HG03097 (cell line): ENCODE measurements at regions not wholly inside any gene's neighbourhood (a gene's known extent, or its start where the extent isn't known, plus 50 kb on each side); places are given as distances from the start of the nearest gene placed in this dataset.

ENCODE experiments used
- ATAC-seq: cut with Tn5 transposase; IDR thresholded peaks from one replicate; pipeline ENCODE4 v1.9.1; 2021; ENCODE audit not compliant: unreplicated experiment, low FRiP score

DNA sequence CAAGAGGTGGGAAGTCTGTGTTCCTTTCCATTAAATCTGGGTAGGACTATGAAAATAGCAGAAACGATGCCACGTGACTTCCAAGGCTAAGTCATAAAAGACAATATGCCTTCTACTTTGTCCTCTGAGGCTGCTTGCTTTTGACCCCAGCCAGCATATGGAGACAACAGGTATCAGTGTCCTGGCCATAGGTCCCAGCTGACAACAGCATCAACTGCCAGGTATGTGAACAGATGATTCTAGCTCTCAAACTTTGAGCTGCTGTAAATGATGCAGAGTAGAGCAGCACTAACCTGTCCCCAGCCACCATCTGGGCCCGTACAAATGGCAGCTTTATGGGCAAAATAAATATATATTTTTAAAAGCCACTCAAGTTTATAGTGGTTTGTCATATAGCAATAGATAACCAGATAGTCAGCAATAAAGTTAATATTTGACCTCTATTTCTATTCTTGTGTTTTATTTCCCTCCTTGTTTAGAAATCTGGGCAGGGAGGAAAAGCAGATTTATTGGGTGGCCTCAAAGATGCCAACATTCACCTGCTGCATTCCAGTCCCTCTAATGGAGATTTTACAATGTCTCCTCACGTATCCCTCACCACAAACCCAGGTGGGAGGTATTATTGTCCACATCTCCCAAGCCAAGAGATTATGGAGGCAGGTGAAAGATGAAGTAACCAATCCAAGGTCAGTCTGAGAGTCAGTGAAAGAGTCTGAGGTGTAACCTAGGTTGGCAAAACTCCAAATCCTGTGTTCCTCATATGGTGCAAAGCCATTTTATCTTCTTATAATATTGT is 209.6 kb upstream of the LARGE1 start:
- no peak for ATAC-seq

DNA sequence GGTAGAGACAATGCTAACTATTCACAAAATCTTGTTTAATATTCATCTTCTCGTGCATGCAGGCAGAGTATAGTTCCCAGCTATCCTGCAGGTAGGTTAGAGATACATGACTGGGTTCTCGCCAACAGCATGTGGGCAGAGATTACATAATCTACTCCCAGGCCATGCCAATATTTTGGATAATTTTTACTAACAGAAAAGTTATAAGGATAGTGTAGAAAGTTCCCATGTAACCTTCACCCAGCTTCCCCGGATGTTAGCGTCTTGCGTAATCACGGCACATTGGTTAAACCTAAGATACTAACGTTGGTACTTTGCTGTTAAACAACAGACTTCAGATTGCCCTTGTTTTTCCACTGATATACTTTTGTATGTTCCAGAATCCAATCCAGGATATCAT is 215.5 kb upstream of the LARGE1 start:
- no peak for ATAC-seq

DNA sequence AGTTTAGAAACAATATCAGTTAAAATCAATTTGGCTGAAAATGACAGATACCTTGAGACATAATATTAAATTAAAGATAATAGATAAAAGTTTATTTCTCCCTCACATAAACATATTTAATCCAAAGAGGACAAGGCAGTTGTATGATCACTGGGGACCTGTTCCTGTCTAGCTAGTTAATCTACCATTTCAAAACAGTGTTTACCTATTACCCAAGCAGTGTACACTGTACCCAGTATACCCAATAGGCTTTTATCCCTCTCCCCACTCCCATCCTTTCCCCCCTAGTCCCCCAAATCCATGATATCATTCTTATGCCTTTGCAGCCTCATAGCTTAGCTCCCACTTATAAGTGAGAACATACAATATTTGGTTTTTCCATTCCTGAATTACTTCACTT is 229.7 kb upstream of the LARGE1 start:
- no peak for ATAC-seq

DNA sequence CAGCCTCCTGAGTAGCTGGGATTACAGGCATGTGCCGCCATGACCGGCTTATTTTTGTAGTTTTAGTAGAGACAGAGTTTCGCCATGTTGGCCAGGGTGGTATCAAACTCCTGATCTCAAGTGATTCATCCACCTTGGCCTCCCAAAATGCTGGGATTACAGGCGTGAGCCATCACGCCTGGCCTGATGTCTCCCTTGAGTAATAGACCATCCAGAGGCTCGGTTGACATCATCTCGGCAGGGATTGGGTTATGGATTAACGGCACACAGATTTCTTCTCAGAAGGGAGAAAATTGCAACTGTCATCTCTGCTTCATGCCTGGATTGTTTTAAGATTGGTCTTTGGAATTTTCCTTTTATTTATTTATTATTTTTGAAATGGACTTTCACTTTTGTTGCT is 239.2 kb upstream of the LARGE1 start:
- ATAC-seq: no peak

DNA sequence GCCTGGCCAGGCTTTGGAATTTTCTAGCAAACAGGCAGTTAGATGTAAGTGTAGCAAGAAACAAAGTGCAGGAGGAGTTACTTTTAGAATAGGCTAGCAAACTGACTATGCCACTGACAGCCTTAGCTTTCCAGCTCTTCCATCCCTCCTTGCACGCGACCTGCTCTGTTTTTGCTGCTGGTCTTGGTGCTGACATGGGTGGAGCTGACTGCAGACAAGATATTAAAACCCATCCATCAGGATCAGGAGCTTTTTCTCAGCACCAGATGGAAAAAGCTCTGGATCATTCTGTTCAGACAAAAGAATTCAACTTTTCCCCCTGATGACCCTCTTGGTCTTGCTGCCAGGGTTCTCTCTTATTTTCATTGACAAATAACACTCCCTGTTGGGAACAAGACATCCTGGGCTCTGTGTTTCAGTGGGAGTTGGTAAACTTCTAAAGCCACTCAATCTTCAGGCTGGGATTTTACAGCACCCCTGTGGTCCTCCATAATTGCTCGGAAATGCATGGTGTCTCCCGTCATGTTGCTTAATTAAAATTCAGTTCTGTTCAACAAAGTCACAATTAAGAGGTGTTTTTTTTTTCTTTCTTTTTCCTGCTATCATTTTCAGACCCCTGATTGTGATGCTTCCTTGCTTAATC is 240.0 kb upstream of the LARGE1 start:
- no peak for ATAC-seq

DNA sequence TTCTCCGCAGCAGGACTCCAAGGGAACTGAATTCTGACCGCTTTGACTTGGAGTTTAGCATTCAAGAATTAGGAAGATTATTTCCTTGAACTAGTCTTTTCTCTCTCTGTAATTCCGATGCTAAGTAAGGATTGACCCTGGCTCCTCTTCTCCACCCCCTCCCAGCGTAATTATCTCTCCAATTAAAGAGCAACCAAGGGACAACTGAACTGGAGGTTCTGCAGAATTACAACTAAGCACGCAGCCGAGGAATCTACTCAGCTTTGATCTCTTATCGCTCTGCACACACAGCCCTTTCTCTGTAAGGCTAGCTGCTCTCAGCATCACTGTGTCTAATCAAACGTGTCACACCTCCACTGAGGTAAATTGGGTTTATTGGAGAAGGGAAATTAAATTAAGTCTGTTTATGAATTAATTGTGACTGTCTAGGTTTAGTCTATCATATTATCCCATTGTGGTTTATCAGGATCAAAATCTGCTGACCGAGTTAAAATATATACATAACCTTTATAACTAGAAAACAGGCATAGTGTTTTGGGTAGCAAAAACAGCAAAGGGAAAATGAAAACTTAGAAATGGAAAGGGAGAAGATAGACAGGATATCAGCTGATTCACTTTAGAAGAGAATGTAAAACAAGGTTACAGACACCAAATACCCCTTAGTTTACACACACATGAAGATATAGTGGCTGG is 241.3 kb upstream of the LARGE1 start:
- no peak for ATAC-seq

DNA sequence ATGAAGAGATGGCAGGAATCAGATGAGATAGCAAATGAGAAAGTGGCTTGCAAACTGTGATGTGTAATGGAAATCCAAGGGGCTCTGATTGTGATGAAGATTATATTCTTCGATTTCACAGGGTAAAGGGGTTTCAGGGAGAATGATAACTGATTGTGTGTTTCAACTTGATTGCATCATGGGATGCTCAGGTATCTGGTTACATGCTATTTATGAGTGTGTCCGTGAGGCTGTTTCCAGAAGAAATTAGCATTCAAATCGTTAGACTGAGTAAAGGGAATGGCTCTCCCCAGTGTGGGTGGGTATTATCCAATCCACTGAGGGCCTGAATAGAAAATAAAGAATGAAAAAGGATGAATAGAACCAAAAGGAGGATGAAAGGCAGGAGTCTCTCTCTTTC is 278.7 kb upstream of the LARGE1 start:
- no peak for ATAC-seq

DNA sequence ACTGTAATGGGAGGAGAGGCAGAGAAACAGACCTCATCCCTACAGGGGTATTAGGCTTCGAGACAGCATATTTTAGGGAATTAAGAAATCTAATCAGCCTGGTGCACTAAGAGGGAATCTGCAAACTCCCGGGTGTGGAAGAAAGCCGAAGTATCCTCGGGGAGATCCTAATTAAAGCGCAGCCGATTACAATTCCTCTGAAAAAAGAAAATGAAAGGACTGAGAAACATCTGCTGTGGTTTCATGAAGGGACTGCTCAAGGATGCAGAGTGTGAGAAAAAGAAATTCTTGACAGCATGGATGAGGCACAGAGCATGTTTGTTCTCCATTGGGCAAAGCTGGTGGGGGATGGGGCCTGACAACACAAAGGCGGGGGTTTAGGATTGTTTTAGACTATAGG is 290.0 kb upstream of the LARGE1 start:
- ATAC-seq: no peak

DNA sequence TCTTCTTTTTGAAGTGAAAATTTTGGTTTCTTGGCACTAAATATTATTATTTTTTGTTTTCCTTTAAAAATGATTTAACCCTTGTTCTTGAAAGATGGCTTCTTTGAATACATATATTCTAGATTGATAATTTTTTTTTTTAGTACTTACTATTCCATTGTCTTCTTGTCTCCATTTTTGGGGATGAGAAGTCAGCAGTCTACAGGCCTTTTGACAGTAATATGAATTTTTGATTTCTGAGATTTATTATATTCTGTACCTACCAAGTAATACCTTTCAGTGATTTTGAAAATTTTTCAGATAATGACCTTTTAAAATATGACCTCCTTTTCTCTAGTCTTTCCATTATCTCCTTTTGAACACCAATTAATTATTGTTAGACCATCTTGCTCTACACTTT is 294.1 kb upstream of the LARGE1 start:
- ATAC-seq: no peak

DNA sequence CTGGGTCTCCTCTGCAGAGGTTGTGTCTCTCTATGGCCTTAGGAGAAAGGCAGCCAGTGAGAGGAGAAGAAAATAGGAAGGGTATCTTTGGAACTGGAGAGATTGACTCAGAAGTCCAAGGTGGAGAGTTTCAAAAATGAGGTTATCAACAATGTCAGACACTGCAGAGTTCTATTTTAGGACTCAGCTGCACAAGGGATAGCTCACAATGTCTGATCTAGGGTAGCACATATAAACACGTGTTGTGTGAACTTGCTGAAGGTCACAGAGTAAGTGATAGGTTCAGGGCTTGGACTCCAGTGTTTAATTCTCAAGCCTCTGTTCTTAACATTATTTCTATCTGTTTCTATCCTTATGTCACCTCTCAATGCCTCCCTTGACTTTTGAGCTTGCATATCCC is 305.0 kb upstream of the LARGE1 start:
- ATAC-seq: no peak

DNA sequence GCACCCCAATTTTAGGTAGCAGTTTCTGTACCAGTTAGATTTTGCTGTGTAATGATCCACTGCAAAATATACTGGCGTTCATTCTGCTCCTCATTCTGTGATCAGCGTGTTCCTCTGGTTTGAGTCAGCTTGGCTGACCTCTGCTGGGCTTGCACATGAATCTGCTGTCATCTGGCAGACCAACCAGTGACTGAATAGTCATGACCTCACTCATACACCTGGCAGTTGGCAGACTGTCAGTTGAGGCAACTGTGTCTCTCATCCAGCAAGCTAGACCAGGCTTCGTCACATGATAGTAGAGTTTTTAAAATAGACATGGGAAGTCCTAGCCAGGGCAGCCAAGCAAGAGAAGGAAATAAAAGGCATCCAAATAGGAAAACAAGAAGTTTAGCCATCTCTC is 316.3 kb upstream of the LARGE1 start:
- ATAC-seq: no peak

DNA sequence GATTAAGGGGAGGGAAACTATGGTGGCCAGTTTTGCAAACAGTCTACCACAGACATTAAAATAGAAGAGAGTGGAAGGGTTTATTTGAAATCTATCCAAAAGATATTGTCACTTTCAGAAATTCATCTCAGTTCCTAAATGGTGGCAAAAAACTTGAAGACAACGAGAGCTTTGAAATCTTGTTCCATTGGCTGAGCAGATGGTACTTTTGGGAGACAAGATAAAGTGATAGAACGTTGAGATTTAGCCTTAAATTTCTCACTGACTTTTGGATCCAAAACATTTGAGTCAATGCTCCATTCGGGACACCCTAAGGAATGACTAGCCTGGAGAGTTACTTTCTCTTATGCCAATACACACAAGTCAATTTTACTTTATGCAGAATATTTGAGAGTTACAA is 319.1 kb upstream of the LARGE1 start:
- no peak for ATAC-seq

DNA sequence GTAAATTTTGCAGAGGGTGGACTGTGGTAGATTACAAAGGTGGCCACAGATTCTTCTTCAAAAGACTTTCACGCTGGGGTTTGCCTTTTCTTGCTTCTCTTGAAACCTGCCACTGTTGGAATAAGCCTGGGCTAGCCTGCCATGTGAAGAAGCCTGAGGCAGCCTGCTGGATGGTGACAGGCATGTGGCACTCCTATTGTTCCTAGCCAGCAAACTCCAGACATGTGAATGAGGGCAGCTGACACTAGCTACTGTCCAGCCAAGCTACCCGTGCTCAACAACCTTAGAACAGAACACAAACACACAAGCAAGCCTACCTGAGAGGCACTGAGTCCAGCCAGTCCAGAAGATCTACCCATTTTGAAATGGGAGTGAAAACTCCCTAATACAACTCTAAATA is 322.7 kb upstream of the LARGE1 start:
- no peak for ATAC-seq

DNA sequence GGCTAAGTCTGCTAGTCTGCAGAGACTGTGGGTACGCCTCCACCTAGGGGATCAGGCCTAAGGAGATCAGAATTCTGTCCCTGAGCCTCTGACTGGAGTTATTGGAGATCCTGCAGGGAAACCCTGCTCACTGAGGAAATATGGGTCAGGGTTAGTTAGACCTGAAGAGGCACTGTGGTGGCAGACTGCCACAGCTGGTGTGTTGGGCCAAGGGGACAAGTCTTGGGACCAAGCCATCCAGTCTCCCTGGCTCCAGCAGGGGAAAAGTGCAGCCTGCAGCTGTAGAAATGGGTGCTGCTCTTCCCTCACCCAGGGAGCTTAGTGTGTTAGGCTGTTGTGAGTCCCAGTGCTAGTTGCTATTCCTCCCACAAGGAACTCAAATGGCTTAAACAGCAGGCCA is 334.8 kb upstream of the LARGE1 start:
- ATAC-seq: no peak

DNA sequence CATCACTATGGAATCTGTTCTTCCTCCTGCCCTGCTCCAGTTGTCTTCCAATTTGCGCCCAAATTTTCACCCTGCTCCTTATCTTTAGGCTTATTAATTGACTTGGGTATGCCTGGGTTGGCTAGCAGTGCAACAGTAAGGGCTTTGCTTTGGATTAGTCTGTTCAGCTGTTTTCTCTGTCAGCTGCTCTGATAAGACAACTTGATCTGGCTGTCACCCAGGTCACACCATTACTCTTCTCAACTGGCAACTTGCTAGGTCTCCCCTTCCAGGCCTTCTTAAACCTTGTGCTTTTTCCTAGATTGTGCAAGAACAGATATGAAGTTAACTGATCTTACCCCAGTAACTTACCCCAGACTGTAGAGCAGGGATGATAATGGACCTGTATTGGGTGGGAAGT is 357.8 kb upstream of the LARGE1 start:
- ATAC-seq: no peak

DNA sequence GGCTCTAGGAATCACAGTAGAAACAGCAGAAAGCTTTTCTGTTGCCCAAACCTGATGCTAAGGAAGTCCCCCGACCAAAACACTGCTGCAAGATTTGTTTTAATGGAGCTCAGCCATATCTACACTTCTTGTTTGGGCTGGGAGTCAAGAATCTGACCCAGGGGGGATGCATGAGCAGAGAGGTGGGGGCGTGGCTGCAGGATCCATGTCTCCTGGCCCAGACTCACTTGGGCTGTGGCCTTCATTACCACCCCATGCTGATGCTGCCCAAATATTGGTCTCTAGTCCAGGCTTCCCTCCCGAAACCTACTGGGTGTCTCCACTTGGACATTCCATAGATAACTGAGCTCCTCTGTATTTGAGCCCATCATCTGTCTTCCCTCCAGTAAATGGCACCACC is 361.5 kb upstream of the LARGE1 start:
- no peak for ATAC-seq

DNA sequence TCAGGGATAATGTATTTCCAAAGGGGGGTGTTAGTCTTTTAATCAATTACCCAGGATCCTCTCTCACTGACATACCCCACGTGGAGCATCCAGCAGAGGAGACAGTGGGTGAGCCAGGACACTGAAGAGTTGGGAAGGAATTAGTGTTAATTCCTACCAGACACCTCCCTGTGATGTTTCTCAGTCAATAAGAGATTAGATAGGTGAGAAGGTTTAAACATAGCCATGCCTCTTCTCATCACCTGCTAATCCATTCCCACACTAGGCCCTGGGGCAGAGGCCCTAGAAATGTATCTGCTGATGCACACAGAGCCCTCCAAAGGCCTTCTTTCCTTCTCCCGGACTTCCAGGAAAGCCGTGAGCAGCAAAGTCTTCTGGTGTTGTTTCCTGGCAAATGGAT is 363.6 kb upstream of the LARGE1 start:
- no peak for ATAC-seq

DNA sequence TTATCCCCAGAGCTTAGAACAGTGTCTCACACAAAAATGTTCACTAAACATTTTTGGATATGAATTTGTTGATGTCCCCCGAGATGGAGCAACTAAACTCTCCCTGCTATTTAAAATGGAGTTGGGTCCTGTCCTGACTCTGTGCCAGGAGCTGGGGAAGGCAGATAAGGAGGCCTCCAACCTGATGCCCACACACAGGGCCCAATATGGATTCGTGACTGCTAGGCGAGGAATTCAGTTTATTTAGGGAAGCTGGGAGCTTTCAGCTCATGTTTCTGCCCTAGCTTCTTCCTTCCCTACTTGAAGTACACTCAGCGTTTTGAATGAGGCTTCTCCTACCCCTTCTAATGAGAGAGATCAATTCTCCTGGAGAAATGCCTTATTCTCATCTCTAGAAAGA is 373.0 kb upstream of the LARGE1 start:
- ATAC-seq: no peak

DNA sequence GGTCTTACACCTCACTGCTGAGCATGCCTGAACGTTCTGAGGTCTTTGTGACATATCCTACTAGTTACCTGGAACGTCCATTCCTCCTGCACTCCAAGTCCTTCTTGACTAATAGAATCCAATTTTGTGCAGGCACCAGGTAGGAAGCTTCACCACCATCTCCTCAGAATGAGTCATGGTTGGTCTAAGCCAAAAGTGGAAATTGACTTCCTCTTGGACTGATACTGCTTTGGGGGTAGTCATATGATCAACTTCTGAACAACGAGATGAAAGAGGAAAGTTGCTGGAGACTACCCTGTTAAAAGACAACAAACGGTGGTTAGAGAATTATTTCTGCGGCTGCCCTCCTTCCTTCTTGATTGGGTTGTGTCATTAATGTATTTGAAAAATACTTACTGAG is 374.2 kb upstream of the LARGE1 start:
- no peak for ATAC-seq

DNA sequence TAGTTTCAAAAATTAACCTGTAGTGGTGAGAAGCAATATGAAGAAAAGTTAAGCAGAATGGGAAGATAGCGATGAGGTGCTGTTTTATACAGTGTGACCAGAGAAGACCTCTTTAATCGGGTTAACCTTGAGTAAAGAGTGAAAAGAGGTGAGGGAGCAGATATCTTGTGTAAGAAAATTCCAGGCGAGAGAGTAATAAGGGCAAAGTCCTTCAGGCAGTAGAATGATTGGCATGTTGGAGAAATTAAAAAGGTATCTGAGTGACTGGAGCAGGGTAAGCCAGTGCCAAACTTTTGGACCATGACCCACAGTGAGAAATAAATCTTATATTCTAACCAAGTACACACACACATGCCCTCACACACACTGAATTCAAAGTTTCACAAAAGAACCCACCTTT is 374.7 kb upstream of the LARGE1 start:
- ATAC-seq: no peak

DNA sequence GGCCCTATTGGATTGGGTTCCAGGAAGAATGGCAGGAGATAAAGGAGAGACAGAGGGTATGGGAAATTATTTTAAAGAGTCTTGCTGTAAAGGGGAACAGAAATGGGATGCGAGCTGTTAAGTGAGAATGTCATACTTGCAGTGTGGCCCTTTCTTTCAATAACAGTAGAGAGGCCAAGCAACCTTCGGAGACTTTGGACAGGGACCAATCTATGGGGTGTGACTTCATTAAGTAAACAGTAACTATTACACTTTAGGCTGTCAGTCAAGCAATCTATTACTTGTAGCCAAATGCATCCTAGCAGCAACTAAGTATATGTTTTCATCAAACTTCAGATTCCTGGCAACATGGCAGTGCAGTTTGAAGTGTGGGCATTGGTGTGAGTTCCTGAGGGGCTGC is 376.2 kb upstream of the LARGE1 start:
- no peak for ATAC-seq

DNA sequence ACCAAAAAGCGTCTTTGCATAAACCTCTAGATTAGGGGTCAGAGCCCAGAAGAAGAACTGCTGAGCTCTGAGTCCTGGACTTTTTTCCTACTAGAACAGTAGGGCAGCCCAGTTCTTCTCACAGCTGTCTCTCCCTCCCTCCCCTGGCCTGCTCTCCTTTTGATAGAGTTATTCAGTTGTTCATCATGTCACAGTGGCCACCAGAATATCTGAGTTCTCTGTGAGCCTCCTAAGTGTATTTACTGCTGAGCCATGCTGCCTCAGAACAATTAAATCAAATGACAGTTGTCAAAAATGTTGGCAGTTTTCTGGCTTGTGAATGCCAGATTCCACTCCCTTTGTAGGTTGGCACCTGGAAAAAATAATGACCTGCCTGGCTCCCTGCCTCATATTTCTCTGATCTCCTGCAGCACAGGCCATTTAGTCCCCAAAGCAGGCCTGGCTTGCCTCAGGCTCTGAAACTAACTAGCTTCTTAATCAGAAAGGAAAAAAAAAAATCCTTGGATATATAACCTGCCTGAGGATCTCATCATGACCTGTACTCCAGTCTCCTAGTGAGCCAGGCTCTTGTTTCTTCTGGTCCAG is 377.4 kb upstream of the LARGE1 start:
- ATAC-seq: no peak
